HEK293T (cell line): ENCODE measurements at regions not wholly inside any gene's neighbourhood (a gene's known extent, or its start where the extent isn't known, plus 50 kb on each side); places are given as distances from the start of the nearest gene placed in this dataset.

Experiments
- CTCF ChIA-PET: fragments of 350-600 bp; formaldehyde crosslinking; extraction: SDS; loops from one replicate; lab custom pipeline; 2021; ENCODE audit warnings: antibody characterized with exemption, inconsistent platforms; lab: Yijun Ruan, JAX
- POLR2A ChIA-PET: fragments of 350-600 bp; formaldehyde crosslinking; extraction: SDS; loops from one replicate; lab custom pipeline; 2020; ENCODE audit warnings: antibody characterized with exemption, inconsistent platforms; lab: Yijun Ruan, JAX
- DNase-seq: peaks from one replicate; pipeline ENCODE4 v3.0.0; 2012; ENCODE audit warnings: mixed read lengths; ENCODE audit errors: extremely low spot score
- ARNT ChIP-seq: fragments of 450-650 bp; IDR thresholded peaks from 2 replicates; pipeline ENCODE4 v1.6.1; 2017; ENCODE audit warnings: mild to moderate bottlenecking
- BHLHE40 ChIP-seq: fragments of 450-650 bp; IDR thresholded peaks from 2 replicates; pipeline ENCODE4 v1.6.1; 2016; ENCODE audit warnings: mild to moderate bottlenecking, moderate library complexity, borderline replicate concordance
- CTBP1 ChIP-seq: fragments of 450-650 bp; IDR thresholded peaks from 2 replicates; pipeline ENCODE4 v1.6.1; 2016; ENCODE audit warnings: borderline replicate concordance
- ELF4 ChIP-seq: fragments of 450-650 bp; IDR thresholded peaks from 2 replicates; pipeline ENCODE4 v1.6.1; 2017; ENCODE audit warnings: antibody characterized with exemption
- FOXA1 ChIP-seq: fragments of 450-650 bp; IDR thresholded peaks from 2 replicates; pipeline ENCODE4 v1.6.1; 2016; ENCODE audit warnings: mild to moderate bottlenecking
- FOXK2 ChIP-seq: fragments of 450-650 bp; IDR thresholded peaks from 2 replicates; pipeline ENCODE4 v1.6.1; 2016; ENCODE audit warnings: mild to moderate bottlenecking
- FOXM1 ChIP-seq: fragments of 450-650 bp; IDR thresholded peaks from 2 replicates; pipeline ENCODE4 v1.6.1; 2017; ENCODE audit warnings: mild to moderate bottlenecking, borderline replicate concordance
- HDGF ChIP-seq: fragments of 450-650 bp; IDR thresholded peaks from 2 replicates; pipeline ENCODE4 v1.6.1; 2017; ENCODE audit warnings: antibody characterized with exemption, borderline replicate concordance
- L3MBTL2 ChIP-seq: fragments of 450-650 bp; conservative IDR thresholded peaks from 2 replicates; pipeline ENCODE4 v1.6.1; 2016; ENCODE audit warnings: mild to moderate bottlenecking
- LEF1 ChIP-seq: fragments of 450-650 bp; IDR thresholded peaks from 2 replicates; pipeline ENCODE4 v1.6.1; 2017; ENCODE audit warnings: mild to moderate bottlenecking, borderline replicate concordance
- NFRKB ChIP-seq: fragments of 450-650 bp; IDR thresholded peaks from 2 replicates; pipeline ENCODE4 v1.6.1; 2016; ENCODE audit warnings: mild to moderate bottlenecking, moderate library complexity
- SP1 ChIP-seq: fragments of 450-650 bp; IDR thresholded peaks from 2 replicates; pipeline ENCODE4 v1.6.1; 2017
- SUZ12 ChIP-seq: fragments of 450-650 bp; IDR thresholded peaks from 2 replicates; pipeline ENCODE4 v1.6.1; 2016; ENCODE audit warnings: mild to moderate bottlenecking
- TARDBP ChIP-seq: fragments of 450-650 bp; IDR thresholded peaks from 2 replicates; pipeline ENCODE4 v1.6.1; 2016
- ZNF384 ChIP-seq: fragments of 450-650 bp; IDR thresholded peaks from 2 replicates; pipeline ENCODE4 v1.6.1; 2016
- TF ChIP-seq, protein P1 (sequence below): fragments of 450-650 bp; IDR thresholded peaks from 2 replicates; pipeline ENCODE4 v1.6.1; 2016

GRCh38 chr16:51225878-51226277, 74.8 kb upstream of the SALL1 start:
- ChIA-PET CTCF (no interaction called here), POLR2A (no interaction called here)

GRCh38 chr16:51224317-51224716, 73.2 kb upstream of the SALL1 start:
- CTCF ChIA-PET: no interaction called here
- no peak for DNase-seq
- POLR2A ChIA-PET: no interaction called here
- TF ChIP-seq LEF1 (no peak), TARDBP (no peak), SP1 (no peak), ELF4 (no peak), L3MBTL2 (no peak), ZNF384 (no peak), BHLHE40 (no peak), ARNT (no peak)
- TF ChIP-seq, protein P1, sequence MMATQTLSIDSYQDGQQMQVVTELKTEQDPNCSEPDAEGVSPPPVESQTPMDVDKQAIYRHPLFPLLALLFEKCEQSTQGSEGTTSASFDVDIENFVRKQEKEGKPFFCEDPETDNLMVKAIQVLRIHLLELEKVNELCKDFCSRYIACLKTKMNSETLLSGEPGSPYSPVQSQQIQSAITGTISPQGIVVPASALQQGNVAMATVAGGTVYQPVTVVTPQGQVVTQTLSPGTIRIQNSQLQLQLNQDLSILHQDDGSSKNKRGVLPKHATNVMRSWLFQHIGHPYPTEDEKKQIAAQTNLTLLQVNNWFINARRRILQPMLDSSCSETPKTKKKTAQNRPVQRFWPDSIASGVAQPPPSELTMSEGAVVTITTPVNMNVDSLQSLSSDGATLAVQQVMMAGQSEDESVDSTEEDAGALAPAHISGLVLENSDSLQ: no peak

More at GRCh38 chr16:51225878-51226277, 74.8 kb upstream of the SALL1 start:
- no peak for DNase-seq
- no peak for TF ChIP-seq SUZ12
- no peak for TF ChIP-seq NFRKB
- no peak for TF ChIP-seq BHLHE40
- TF ChIP-seq, protein P1: no peak
- TF ChIP-seq ZNF384: no peak
- no peak for TF ChIP-seq LEF1
- TF ChIP-seq HDGF: no peak
- TF ChIP-seq L3MBTL2: no peak
- TF ChIP-seq ARNT: no peak
- TF ChIP-seq TARDBP: no peak
- TF ChIP-seq SP1: no peak
- no peak for TF ChIP-seq ELF4
- no peak for TF ChIP-seq FOXM1
- no peak for TF ChIP-seq FOXA1
- no peak for TF ChIP-seq CTBP1

GRCh38 chr16:51222016-51222415, 70.9 kb upstream of the SALL1 start:
- POLR2A ChIA-PET: no interaction called here
- TF ChIP-seq SP1 (no peak), ARNT (no peak), HDGF (no peak), TARDBP (no peak), CTBP1 (no peak), FOXA1 (no peak)
- CTCF ChIA-PET: interaction anchor here (0.7 kb wide), 1 partner anchor 379 kb away, joined by 3 read pairs; no protein-coding TSS in a partner anchor
- no peak for DNase-seq

DNA sequence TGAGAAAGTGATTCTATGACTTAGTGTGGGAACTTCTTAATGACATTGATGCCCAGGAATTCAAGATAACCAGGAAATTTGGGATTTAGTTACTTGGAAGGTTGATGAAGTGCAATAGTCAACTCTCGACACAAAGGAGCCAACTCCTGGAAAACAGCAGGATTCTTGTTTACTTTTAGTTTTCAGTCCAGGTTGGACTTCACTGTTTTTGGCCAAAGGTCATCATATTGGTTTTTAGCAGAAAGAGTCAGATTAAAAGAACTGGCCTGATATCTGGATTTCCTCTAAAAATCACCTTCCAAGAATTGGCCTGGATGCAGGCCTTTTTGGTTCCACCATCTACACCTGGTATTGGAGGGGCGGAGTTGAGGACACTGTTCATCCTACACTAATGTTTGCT, 60.1 kb upstream of the SALL1 start:
- DNase-seq: no peak

DNA sequence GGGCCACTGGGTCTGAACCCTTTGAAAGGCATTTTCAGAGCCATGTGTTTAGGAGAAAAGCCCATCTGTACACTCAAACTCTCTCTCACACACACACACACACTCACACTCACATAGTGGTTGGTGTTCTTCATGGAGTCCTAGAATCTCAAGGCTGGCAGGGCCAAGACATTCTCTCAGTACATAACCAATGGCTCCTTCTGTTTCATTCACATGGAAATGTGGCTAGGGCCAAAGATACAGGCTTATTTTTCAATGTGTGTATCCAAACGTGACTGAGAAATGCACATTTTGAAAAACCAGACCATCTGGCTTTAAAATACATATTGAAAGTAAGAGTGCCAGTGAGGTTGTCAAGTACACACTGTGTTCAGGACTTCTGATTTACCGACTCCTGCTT, 59.0 kb upstream of the SALL1 start:
- DNase-seq: no peak
- ChIA-PET CTCF (no interaction called here), POLR2A (interaction anchor here (0.9 kb wide), 1 partner anchor 58 kb away, joined by 3 read pairs; no protein-coding TSS in a partner anchor)
- TF ChIP-seq FOXM1: no peak
- no peak for TF ChIP-seq FOXK2
- TF ChIP-seq CTBP1: no peak
- no peak for TF ChIP-seq TARDBP
- no peak for TF ChIP-seq LEF1
- no peak for TF ChIP-seq ARNT
- TF ChIP-seq, protein P1: no peak
- no peak for TF ChIP-seq SUZ12
- TF ChIP-seq L3MBTL2: no peak
- TF ChIP-seq ELF4: no peak
- TF ChIP-seq HDGF: no peak
- TF ChIP-seq SP1: no peak
- no peak for TF ChIP-seq NFRKB
- TF ChIP-seq ZNF384: no peak
- no peak for TF ChIP-seq FOXA1
- TF ChIP-seq BHLHE40: no peak

More for the DNA sequence above, 60.1 kb upstream of the SALL1 start:
- TF ChIP-seq CTBP1 (no peak), FOXM1 (no peak), LEF1 (no peak)
- POLR2A ChIA-PET: no interaction called here
- CTCF ChIA-PET: no interaction called here

DNA sequence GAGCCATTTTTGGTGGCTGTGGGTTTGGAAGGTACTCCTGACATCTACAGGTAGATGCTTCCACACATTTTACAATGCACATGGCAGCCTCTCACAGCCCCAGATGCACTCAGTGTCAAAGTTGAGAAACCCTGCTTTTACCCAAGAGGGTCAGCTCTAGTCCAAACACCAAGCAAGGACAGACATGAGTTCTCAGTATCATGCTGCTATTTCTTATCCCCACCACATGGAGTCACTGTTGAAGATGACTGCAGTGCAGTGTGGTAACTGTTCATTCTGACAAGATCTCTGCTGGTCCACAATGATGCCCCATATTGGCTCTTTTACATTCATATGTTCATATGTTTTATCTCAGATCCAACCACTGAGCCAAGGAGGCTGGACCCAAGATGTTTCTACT, 50.5 kb upstream of the SALL1 start:
- no peak for DNase-seq
- no peak for TF ChIP-seq HDGF
- TF ChIP-seq, protein P1: no peak
- ChIA-PET CTCF (no interaction called here), POLR2A (no interaction called here)
